Endothelial cell of umbilical vein (primary cell): ENCODE measurements at regions not wholly inside any gene's neighbourhood (a gene's known extent, or its start where the extent isn't known, plus 50 kb on each side); places are given as distances from the start of the nearest gene placed in this dataset.

Experiments used
- BruUV-seq: library from RNA; stranded (reverse); fragments of 400-500 nt; replicated peaks from 2 replicates; lab custom pipeline; 2021; lab: Mats Ljungman, UMichigan
- CTCF ChIA-PET: fragments of 300-600, 350-600 bp; sonication (Branson Sonifier 250); formaldehyde crosslinking; loops from one replicate; lab custom pipeline; 2021; ENCODE audit warnings: antibody characterized with exemption, inconsistent platforms; lab: Charles Lee
- POLR2A ChIA-PET: fragments of 300-600, 350-600 bp; sonication (Branson Sonifier 250); formaldehyde crosslinking; loops from one replicate; lab custom pipeline; 2021; ENCODE audit warnings: antibody characterized with exemption, inconsistent platforms; lab: Charles Lee
- DNase-seq: peaks from one replicate; pipeline ENCODE4 v3.0.0-alpha.2; 2011; ENCODE audit warnings: low read depth, low spot score
- FAIRE-seq: peaks from 2 replicates; lab custom pipeline; 2011; peaks lifted over from hg19 to GRCh38; lab: Jason Lieb, UNC
- H2AFZ ChIP-seq: 2 replicates; pipeline ENCODE4 v1.6.0; 2012; ENCODE audit warnings: low read depth, low read length, control low read depth, inconsistent platforms
- H3K27ac ChIP-seq: 2 replicates; pipeline ENCODE4 v1.5.1; 2011; ENCODE audit warnings: low read depth, mild to moderate bottlenecking, control low read depth, low read length, moderate library complexity; ENCODE audit not compliant: insufficient read depth
- H3K27me3 ChIP-seq, 2 experiments: 2 replicates each; pipeline versions ENCODE4 v1.6.0 to v1.6.1; 2011; ENCODE audit warnings: low read length in 2 of 2, mixed read lengths in 1 of 2; ENCODE audit not compliant: control insufficient read depth in 2 of 2, insufficient read depth in 2 of 2
- H3K36me3 ChIP-seq, 2 experiments: 2 replicates in 1 of 2; 3 replicates in 1 of 2; pipeline ENCODE4 v1.5.1; 2011; ENCODE audit warnings: low read length in 2 of 2, mild to moderate bottlenecking in 1 of 2, moderate library complexity in 1 of 2; ENCODE audit not compliant: control insufficient read depth in 2 of 2, insufficient read depth in 2 of 2; ENCODE audit errors: extremely low read depth in 1 of 2
- H3K4me1 ChIP-seq: 3 replicates; pipeline ENCODE4 v1.5.1; 2011; ENCODE audit warnings: mild to moderate bottlenecking, low read length; ENCODE audit not compliant: control insufficient read depth, insufficient read depth; ENCODE audit errors: extremely low read depth
- H3K4me2 ChIP-seq: 2 replicates; pipeline ENCODE4 v1.6.1; 2011; ENCODE audit warnings: low read length, control low read depth, mixed read lengths; ENCODE audit not compliant: insufficient read depth
- H3K4me3 ChIP-seq, 3 experiments: fragments of 200-600 bp in 1 of 3; sonication (generic), shearing (Covaris generic) in 1 of 3; replicated peaks in 1 of 3; 2 replicates each; pipeline ENCODE4 v1.5.1; 2011 to 2016; ENCODE audit warnings: control low read depth in 3 of 3, low read length in 3 of 3, mild to moderate bottlenecking in 2 of 3, inconsistent platforms in 1 of 3, low read depth in 1 of 3, moderate library complexity in 1 of 3; ENCODE audit not compliant: insufficient read depth in 1 of 3
- H3K79me2 ChIP-seq: 2 replicates; pipeline ENCODE4 v1.6.0; 2012; ENCODE audit warnings: low read length, inconsistent platforms; ENCODE audit not compliant: control insufficient read depth, insufficient read depth
- H3K9ac ChIP-seq: replicated peaks from 2 replicates; pipeline ENCODE3; 2011; ENCODE audit warnings: low read length, control low read depth; ENCODE audit not compliant: insufficient read depth; ENCODE audit errors: extremely low read depth
- H3K9me1 ChIP-seq: replicated peaks from 3 replicates; pipeline ENCODE4 v1.6.0; 2011; ENCODE audit warnings: mild to moderate bottlenecking, low read length; ENCODE audit not compliant: control insufficient read depth, insufficient read depth; ENCODE audit errors: extremely low read depth
- H3K9me3 ChIP-seq: replicated peaks from 2 replicates; pipeline ENCODE4 v1.5.1; 2012; ENCODE audit warnings: low read length, inconsistent platforms; ENCODE audit not compliant: control insufficient read depth, insufficient read depth
- H4K20me1 ChIP-seq: replicated peaks from 2 replicates; pipeline ENCODE3; 2011; ENCODE audit warnings: mild to moderate bottlenecking, low read length; ENCODE audit not compliant: control insufficient read depth, insufficient read depth; ENCODE audit errors: extremely low read depth
- CTCF ChIP-seq, 2 donors: IDR thresholded peaks; 1 replicate in 1 of 2; 2 replicates in 1 of 2; pipeline ENCODE4 v1.5.1; 2011; ENCODE audit warnings: low read length in 2 of 2, mild to moderate bottlenecking in 2 of 2, moderate library complexity in 2 of 2, control low read depth in 1 of 2, inconsistent platforms in 1 of 2, low read depth in 1 of 2; ENCODE audit not compliant: insufficient read depth in 1 of 2; ENCODE audit errors: extremely low read depth in 1 of 2
- EZH2 ChIP-seq: IDR thresholded peaks from 2 replicates; pipeline ENCODE4 v1.6.1; 2012; ENCODE audit warnings: borderline replicate concordance, low read depth, mild to moderate bottlenecking, moderate library complexity, low read length, inconsistent platforms; ENCODE audit not compliant: severe bottlenecking
- FOS ChIP-seq: IDR thresholded peaks from 2 replicates; pipeline ENCODE4 v1.6.1; 2011; ENCODE audit warnings: mild to moderate bottlenecking, low read length, moderate library complexity, borderline replicate concordance; ENCODE audit not compliant: insufficient read depth
- GATA2 ChIP-seq: IDR thresholded peaks from 2 replicates; pipeline ENCODE4 v1.7.0; 2011; ENCODE audit warnings: low read depth, mild to moderate bottlenecking, moderate library complexity, mixed read lengths, low read length; ENCODE audit not compliant: insufficient read length, insufficient read depth
- JUN ChIP-seq: IDR thresholded peaks from 2 replicates; pipeline ENCODE4 v1.6.1; 2011; ENCODE audit warnings: borderline replicate concordance, low read depth; ENCODE audit not compliant: insufficient read length, insufficient read depth
- MAX ChIP-seq: IDR thresholded peaks from 2 replicates; pipeline ENCODE4 v1.6.1; 2011; ENCODE audit not compliant: insufficient read depth, insufficient read length
- MYC ChIP-seq: IDR thresholded peaks from one replicate; pipeline ENCODE4 v1.6.1; 2011; ENCODE audit warnings: mild to moderate bottlenecking, low read depth, low read length
- POLR2A ChIP-seq: IDR thresholded peaks from 2 replicates; pipeline ENCODE4 v1.6.1; 2012; ENCODE audit warnings: low read depth, mild to moderate bottlenecking, control low read depth, low read length
- POLR2AphosphoS5 ChIP-seq: IDR thresholded peaks from 2 replicates; pipeline ENCODE4 v1.6.1; 2012; ENCODE audit warnings: low read depth, mild to moderate bottlenecking, control low read depth, low read length, moderate library complexity; ENCODE audit not compliant: insufficient read depth
- dilution Hi-C: fragments of 300-500 bp; cut with MboI; formaldehyde crosslinking; loops from one replicate; pipeline ENCODE4 v1.15.0; 2019; ENCODE audit warnings: low sequenced_read_pairs; ENCODE audit not compliant: extremely low pct_ligation_motif_present
- intact Hi-C: fragments of 100-400 bp; cut with micrococcal nuclease; formaldehyde crosslinking; loops from one replicate; pipeline ENCODE4 v1.10.0; 2022

- no peak for TF ChIP-seq MYC
- no peak for TF ChIP-seq CTCF (IDR thresholded peaks at IDR 0.05; ENCODE audit: extremely low read depth in 1 of 2, insufficient read depth in 1 of 2, low read depth in 1 of 2, low read length in 2 of 2)
- TF ChIP-seq GATA2, result no peak
- TF ChIP-seq JUN, result no peak
- Histone ChIP-seq H3K27me3 (peaks cover 0 to 1% of the 10 kb centered on the region in 2 experiments), H3K36me3 (no peaks in the 10 kb centered on the region), H3K9me1 (no peaks in the 10 kb centered on the region), H3K9me3 (no peaks in the 10 kb centered on the region), H4K20me1 (no peaks in the 10 kb centered on the region), H3K4me3 (no peak overlapping the region), H3K4me1 (no peaks in the 10 kb centered on the region), H3K27ac (no peak overlapping the region), H2AFZ (no peak overlapping the region), H3K4me2 (no peak overlapping the region), H3K79me2 (no peaks in the 10 kb centered on the region), H3K9ac (no peak overlapping the region)
- dilution Hi-C loops (no loop called here), intact Hi-C loops (no loop called here)
- ChIA-PET CTCF (no interaction called here), POLR2A (no interaction called here)
- BruUV-seq, result no TSS peak
- no peak for DNase-seq
- no peak for FAIRE-seq
Observed at GRCh38 chr2:15722980-15723379, 131.3 kb downstream of the DDX1 start.

GRCh38 chr2:15724235-15724634, 132.6 kb downstream of the DDX1 start:
- H4K20me1 ChIP-seq, result no peaks in the 10 kb centered on the region
- dilution Hi-C loops (no loop called here), intact Hi-C loops (no loop called here)
- H3K36me3 ChIP-seq, result no peaks in the 10 kb centered on the region
- H3K27me3 ChIP-seq, result peaks cover 0 to 1% of the 10 kb centered on the region in 2 experiments
- no peak overlapping the region for H3K4me2 ChIP-seq
- DNase-seq, result no peak
- H3K9me1 ChIP-seq, result no peaks in the 10 kb centered on the region
- no peaks in the 10 kb centered on the region for H3K4me1 ChIP-seq
- no peak for FAIRE-seq
- no peak overlapping the region for H3K27ac ChIP-seq
- CTCF ChIA-PET, result interaction anchor here (0.6 to 1.4 kb wide), 2 partner anchors 10 to 132 kb away, joined by 3 to 5 read pairs; no protein-coding TSS in a partner anchor
- H3K9ac ChIP-seq, result no peak overlapping the region
- H3K4me3 ChIP-seq, result no peak overlapping the region
- POLR2A ChIA-PET, result no interaction called here
- TF ChIP-seq CTCF (IDR thresholded peaks at IDR 0.05; ENCODE audit: extremely low read depth in 1 of 2, insufficient read depth in 1 of 2, low read depth in 1 of 2, low read length in 2 of 2), result no peak
- TF ChIP-seq POLR2A, result no peak
- no peak for TF ChIP-seq EZH2
- no peak for TF ChIP-seq MAX
- no peak for TF ChIP-seq FOS
- no peak for TF ChIP-seq JUN
- no peak for TF ChIP-seq POLR2AphosphoS5
- TF ChIP-seq GATA2, result no peak
- TF ChIP-seq MYC, result no peak
- H3K9me3 ChIP-seq, result no peaks in the 10 kb centered on the region
- no peaks in the 10 kb centered on the region for H3K79me2 ChIP-seq
- no peak overlapping the region for H2AFZ ChIP-seq
- no TSS peak for BruUV-seq
